ENCODE measurements at regions not wholly inside any gene's neighbourhood (a gene's known extent, or its start where the extent isn't known, plus 50 kb on each side); places are given as distances from the start of the nearest gene placed in this dataset.

- peak; percentile 75 for DNase-seq (ENCODE audit: low spot score)
Observed at GRCh38 chr17:77365584-77366186, 224.9 kb downstream of the SEC14L1 start.

DNA sequence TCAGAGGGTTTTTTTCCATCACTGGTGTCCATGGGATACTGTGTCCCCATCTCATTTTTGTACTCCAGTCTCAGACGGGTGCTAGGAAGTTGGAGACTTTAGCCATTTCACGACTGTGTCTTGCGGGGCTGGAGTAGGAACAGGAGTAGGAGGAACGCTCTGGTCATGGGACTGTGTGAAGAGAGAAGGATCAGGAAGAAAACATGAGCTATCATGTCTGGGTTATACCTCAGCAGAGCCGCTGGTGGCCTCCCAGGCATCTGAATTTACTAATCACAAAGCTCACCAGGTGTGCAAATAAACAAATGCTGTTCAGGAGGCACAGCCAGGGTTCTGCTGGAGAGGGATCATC is 225.4 kb downstream of the SEC14L1 start:
- DNase-seq (ENCODE audit: low spot score) = no peak

DNA sequence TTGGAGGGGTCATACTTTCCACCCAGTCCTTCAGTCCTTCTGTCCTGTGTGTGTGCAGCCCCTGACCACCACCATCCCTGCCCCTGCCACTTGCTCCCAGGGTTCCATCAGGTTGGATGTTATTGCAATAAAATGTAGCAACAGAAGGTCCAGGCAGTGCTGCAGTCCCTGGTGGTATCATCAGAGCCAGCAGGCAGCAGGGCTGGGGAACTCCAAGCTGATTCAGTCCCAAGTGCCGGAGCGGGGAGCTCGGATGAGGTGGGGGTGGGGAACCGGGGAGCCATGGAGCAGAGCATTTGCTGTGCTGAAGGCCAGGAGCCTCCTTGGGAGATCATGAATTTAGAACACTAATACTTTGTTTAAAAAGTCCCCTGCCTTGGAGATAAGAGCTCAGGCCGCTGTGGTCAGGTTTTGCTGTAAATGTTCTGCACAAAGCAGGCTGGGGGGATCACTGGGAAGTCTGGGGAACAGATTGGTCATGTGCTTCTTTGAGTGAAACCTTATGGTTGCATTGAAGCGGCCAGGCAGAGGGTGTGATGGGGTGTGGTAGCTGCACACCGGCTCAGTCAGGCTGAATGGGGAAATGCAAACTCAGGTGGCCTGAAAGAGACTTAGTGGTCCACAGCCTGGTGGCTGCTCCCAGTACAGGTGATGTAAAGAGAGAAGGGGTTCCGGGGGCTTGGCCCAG is 225.9 kb downstream of the SEC14L1 start:
- DNase-seq (ENCODE audit: low spot score) = peak; percentile 47

GRCh38 chr17:77369544-77369971 is 228.8 kb downstream of the SEC14L1 start:
- no peak for DNase-seq (ENCODE audit: low spot score)

DNA sequence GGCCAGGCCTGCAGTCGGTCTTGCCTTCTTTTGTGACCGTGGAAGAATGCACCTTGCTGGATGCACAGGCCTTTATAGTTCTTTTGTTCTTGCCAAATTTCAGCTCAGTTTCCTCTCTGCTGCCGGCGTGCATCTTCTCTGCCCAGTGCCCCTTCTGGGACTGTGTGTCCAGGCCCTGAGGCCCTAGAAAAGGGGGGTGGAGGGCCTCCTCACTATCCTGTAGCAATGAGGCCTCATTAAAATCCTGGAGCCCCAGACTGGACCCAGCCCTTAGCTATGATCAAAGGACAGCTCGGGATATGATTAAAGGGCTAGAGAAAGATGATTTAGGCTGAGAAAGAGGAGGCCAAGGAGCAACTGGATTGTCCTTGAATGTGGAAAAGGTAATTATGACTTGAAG is 229.8 kb downstream of the SEC14L1 start:
- DNase-seq (ENCODE audit: low spot score) = no peak

DNA sequence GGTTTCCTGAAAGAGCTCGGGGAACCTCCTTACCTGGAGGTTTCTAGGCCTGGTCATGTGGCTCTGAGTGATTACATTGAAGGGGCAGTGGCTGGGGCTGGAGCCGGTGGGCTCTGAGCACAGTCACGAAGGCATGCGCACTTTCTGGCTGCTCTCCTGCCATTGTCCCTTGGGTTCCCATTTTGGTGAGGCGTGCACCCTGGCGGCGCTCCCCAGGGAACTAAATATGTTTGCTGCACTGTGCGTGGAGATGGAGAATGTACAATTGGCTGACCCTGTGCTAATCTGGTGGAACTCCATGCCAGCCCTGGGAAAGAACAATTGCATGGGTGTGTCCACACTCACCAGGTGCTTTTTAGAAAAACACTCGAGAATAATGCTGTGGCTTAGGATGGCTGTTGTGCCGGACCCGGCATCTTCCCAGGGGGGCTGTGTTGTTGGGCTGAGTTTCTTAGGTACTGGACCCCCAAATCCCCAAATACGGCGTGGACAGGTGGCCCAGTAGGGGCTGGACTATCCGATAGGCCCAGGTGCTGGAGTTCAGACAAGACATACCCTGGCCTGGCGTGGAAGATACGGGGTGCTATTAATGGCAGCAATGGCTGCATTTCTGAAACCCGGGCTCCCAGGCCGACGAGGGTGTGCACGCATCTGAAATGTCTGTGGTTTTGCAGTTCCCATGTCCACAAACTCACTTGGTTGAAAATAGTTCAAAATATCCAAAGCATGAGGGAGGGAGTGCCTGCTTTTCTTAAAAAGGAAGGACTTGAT is 230.5 kb downstream of the SEC14L1 start:
- DNase-seq (ENCODE audit: low spot score) = peak; percentile 74

GRCh38 chr17:77371888-77372443 is 231.2 kb downstream of the SEC14L1 start:
- no peak for DNase-seq (ENCODE audit: low spot score)

DNA sequence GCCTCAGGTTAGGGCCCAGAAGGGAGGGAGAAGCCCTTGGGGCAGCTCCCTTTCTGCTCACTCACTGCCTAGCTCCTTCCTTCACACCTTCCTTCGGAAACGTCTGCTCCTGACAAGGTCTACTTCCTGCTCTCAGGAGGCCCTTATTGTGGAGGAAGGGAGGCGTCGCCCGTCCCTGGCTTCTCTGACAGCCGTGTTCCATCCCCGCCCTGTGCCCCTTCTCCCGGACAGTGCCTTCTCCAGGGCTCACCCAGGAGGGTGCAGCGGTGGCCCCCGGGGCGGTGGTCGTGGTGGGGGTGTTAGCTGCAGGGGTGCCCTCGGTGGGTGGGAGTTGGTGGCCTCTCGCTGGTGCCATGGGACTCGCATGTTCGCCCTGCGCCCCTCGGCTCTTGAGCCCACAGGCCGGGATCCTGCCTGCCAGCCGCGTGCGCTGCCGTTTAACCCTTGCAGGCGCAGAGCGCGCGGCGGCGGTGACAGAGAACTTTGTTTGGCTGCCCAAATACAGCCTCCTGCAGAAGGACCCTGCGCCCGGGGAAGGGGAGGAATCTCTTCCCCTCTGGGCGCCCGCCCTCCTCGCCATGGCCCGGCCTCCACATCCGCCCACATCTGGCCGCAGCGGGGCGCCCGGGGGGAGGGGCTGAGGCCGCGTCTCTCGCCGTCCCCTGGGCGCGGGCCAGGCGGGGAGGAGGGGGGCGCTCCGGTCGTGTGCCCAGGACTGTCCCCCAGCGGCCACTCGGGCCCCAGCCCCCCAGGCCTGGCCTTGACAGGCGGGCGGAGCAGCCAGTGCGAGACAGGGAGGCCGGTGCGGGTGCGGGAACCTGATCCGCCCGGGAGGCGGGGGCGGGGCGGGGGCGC is 231.9 kb downstream of the SEC14L1 start:
- peak; percentile 88 for DNase-seq (ENCODE audit: low spot score)

DNA sequence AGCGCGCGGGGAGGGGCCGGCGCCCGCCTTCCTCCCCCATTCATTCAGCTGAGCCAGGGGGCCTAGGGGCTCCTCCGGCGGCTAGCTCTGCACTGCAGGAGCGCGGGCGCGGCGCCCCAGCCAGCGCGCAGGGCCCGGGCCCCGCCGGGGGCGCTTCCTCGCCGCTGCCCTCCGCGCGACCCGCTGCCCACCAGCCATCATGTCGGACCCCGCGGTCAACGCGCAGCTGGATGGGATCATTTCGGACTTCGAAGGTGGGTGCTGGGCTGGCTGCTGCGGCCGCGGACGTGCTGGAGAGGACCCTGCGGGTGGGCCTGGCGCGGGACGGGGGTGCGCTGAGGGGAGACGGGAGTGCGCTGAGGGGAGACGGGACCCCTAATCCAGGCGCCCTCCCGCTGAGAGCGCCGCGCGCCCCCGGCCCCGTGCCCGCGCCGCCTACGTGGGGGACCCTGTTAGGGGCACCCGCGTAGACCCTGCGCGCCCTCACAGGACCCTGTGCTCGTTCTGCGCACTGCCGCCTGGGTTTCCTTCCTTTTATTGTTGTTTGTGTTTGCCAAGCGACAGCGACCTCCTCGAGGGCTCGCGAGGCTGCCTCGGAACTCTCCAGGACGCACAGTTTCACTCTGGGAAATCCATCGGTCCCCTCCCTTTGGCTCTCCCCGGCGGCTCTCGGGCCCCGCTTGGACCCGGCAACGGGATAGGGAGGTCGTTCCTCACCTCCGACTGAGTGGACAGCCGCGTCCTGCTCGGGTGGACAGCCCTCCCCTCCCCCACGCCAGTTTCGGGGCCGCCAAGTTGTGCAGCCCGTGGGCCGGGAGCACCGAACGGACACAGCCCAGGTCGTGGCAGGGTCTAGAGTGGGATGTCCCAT is 232.8 kb downstream of the SEC14L1 start:
- peak; percentile 40 for DNase-seq (ENCODE audit: low spot score)

DNA sequence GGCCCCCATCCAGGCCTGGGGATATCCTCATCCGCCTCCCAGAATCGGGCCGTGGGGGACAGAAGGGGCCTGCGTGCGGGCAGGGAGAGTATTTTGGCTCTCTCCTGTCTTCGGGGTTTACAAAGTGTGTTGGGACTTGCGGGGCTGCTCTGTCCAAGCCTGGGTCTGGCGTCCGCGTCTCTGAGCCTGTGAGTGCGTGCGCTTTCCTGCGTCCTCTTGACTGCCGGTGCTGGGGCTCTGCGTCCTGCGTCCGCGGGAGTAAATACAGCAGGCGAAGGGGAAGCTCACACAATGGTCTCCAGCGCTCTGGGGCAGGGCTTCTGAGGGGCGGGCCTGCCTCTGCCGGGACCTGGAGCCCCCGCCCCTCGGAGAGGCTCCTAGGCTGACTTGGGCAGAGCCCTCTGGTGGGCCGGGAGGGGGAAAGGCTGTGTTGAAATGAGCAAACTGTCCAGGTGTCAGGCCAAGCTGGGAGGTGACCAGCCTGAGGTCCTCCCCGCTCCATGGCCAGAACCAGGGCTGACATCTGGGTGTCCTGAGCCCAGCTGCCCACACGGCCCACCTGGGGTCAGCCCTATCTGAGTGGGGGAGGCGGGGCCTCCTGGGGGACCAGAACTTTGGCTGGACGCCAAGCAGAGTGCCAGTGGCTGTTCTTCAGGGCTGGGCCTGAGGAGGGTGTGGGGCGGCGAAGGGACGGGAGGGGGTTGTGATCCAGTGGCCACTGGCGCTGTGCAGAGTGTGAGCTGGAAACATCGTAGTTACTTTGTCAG is 233.6 kb downstream of the SEC14L1 start:
- DNase-seq (ENCODE audit: low spot score) = peak; percentile 83

GRCh38 chr17:77375108-77375916 is 234.5 kb downstream of the SEC14L1 start:
- no peak for DNase-seq (ENCODE audit: low spot score)

DNA sequence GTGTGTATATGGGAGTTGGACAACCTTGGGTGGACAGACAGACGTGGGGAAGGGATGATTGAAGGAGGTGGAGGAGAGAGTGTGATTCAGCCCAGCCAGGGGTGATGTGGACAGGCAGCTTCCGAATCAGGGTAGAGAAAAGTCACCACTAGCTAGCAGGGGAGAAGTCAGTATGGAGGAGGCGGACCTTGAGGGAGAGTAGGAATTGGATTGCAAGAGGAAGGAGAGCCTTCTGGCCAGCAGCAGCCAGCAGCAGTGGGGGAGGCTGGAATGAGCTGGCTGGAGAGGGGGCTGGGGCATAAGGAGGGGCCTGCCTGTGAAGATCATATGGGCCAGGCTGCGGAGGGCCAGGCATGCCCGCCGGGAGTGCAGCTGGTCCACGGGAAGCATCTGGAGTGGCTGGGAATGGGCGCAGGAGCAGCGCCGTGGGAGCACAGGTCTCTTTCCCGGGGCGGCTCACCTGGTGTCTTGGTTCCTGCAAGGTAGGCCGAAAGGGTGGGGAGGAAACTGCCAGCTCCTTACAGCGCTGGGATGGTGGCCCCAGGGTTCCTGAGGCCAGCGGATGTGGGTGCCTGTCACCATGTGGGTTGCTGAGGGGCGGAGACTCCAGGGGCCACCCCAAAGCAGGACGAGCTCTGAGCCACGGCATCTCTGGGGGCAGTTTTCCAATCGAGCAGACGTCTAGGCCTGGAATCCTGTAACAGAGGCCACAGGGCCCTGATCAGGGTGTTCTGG is 235.3 kb downstream of the SEC14L1 start:
- peak; percentile 53 for DNase-seq (ENCODE audit: low spot score)

GRCh38 chr17:77376795-77377709 is 236.3 kb downstream of the SEC14L1 start:
- no peak for DNase-seq (ENCODE audit: low spot score)

- no peak for DNase-seq (ENCODE audit: low spot score)
Observed at GRCh38 chr17:77377710-77378235, 237.0 kb downstream of the SEC14L1 start.

- DNase-seq (ENCODE audit: low spot score) = no peak
Observed at GRCh38 chr17:77378318-77379064, 237.7 kb downstream of the SEC14L1 start.

DNA sequence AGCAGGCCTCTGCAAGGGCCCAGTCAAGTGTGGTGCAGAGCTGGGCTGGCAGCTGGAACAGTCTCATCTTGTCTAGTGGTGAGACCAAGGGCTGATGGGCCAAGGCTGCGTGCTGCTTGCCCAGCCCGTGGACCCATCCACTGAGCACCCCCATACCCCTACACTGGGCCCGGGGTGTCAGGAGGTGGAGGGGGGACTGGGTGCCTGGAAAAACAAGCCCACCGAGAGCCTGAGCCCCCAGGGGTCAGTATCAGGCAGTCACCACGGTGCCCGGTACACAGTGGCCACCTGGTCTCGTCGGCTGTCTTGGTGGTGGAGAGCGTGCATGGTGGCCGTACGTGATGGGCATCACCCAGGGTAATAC is 238.3 kb downstream of the SEC14L1 start:
- no peak for DNase-seq (ENCODE audit: low spot score)

- DNase-seq (ENCODE audit: low spot score) = no peak
Observed at GRCh38 chr17:77379832-77380231, 239.1 kb downstream of the SEC14L1 start.

Data from AG20443 (cell line).